Thyroid gland (tissue), 4 donors: ENCODE measurements at regions not wholly inside any gene's neighbourhood (a gene's known extent, or its start where the extent isn't known, plus 50 kb on each side); places are given as distances from the start of the nearest gene placed in this dataset.

Experiments
- CTCF ChIP-seq, 6 experiments: fragments of 200-600 bp in 3 of 6; fragments of 450-650 bp in 3 of 6; sonication (generic) in 3 of 6; IDR thresholded peaks; one replicate each; pipeline ENCODE4 v1.5.1; 2016 to 2019; ENCODE audit warnings: antibody characterized with exemption in 6 of 6, mild to moderate bottlenecking in 2 of 6, inconsistent platforms in 1 of 6, moderate library complexity in 1 of 6
- POLR2A ChIP-seq, 2 donors: fragments of 450-650 bp; IDR thresholded peaks; one replicate each; pipeline ENCODE4 v1.6.1; 2017; ENCODE audit warnings: antibody characterized with exemption in 2 of 2, mild to moderate bottlenecking in 2 of 2, moderate library complexity in 1 of 2

GRCh38 chr6:156590482-156590881, 186.7 kb upstream of the ARID1B start:
- TF ChIP-seq CTCF (IDR thresholded peaks at IDR 0.05) (no peak), POLR2A (IDR thresholded peaks at IDR 0.05) (no peak)
